AG09319 (cell line): ENCODE measurements at regions not wholly inside any gene's neighbourhood (a gene's known extent, or its start where the extent isn't known, plus 50 kb on each side); places are given as distances from the start of the nearest gene placed in this dataset.

Source experiments
- DNase-seq: peaks from one replicate; pipeline ENCODE4 v3.0.0-alpha.2; 2010; ENCODE audit warnings: low read depth; ENCODE audit errors: extremely low read depth
- CTCF ChIP-seq: IDR thresholded peaks from 2 replicates; pipeline ENCODE4 v1.5.1; 2011; ENCODE audit warnings: low read depth, mild to moderate bottlenecking, inconsistent platforms, low read length, moderate library complexity

GRCh38 chr10:69749178-69750010 is 52.3 kb upstream of the COL13A1 start:
- TF ChIP-seq CTCF = no peak
- no peak for DNase-seq

GRCh38 chr10:69750011-69750373 is 51.7 kb upstream of the COL13A1 start:
- TF ChIP-seq CTCF = no peak
- no peak for DNase-seq

- no peak for TF ChIP-seq CTCF
- no peak for DNase-seq
These were observed 51.0 kb upstream of the COL13A1 start for GRCh38 chr10:69750725-69751124.

GRCh38 chr10:69751214-69751613 is 50.5 kb upstream of the COL13A1 start:
- TF ChIP-seq CTCF = no peak
- DNase-seq = no peak
